CD4-positive, alpha-beta T cell treated with Interleukin-15 for 1 hour (primary cell): ENCODE measurements at regions not wholly inside any gene's neighbourhood (a gene's known extent, or its start where the extent isn't known, plus 50 kb on each side); places are given as distances from the start of the nearest gene placed in this dataset.
"Not testable (repeated sequence)": the region's sequence is repeated elsewhere in the genome, so short reads cannot be mapped to it uniquely, and the experiment has no call there.

Experiments
- DNase-seq: peaks from one replicate; pipeline ENCODE4 v3.0.0-alpha.2; 2020

- not testable (repeated sequence) for DNase-seq
Measured at GRCh38 chr5:20759459-20759858, 771.5 kb upstream of the CDH18 start.

- not testable (repeated sequence) for DNase-seq
Measured at GRCh38 chr5:20752179-20752578, 764.2 kb upstream of the CDH18 start.

DNA sequence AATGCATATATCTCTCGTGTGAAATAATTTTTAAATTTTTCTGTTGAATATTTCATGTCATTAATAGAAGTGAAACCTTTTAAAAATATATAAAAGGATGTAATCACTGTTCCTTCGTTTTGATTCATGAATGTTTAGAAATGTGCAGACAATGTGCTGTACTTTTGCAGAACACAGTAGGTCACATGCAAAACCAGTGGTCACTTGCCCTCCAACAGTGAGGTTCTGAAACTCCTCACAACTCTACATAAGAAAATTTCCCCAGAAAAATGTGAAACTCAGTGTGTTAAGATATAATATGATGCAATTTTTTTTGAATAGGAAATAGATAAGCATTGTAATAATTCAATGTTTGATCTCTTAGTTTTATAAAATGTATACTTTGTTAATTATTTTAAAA is 747.7 kb upstream of the CDH18 start:
- DNase-seq: not testable (repeated sequence)

DNA sequence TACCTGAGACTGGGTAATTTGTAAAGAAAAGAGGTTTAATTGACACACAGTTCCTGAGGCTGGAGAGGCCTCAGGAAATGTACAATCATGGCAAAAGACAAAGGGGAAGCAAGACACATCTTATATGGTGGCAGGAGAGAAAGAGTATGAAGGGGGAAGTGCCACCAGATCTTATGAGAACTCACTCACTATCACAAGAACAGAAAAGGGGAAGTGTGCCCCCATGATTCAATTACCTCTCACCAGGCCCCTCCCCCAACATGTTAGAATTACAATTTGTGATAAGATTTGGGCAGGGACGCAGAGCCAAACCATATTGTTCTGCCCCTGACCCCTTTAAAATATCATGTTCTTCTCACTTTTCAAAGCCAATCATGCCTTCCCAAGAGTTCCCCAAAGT is 744.2 kb upstream of the CDH18 start:
- DNase-seq: not testable (repeated sequence)

DNA sequence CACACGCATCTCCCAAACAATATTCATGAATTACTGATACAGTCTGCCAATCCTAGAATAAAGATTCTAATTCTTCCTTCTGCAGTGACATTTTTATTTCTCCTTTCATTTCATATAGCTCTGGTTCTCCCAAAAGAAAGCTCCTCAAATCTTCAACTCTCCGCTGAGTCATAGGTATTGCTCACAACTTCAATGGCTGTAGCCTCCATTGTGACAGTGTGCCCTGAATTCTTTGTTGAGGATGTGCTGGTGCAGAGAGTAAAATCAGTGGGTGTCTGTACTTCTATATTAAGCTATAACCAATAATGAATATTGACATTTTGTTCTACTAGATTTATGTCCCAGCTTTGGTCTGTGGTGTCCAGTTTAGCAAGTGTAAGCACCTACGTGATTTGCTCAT is 733.3 kb upstream of the CDH18 start:
- DNase-seq: not testable (repeated sequence)

DNA sequence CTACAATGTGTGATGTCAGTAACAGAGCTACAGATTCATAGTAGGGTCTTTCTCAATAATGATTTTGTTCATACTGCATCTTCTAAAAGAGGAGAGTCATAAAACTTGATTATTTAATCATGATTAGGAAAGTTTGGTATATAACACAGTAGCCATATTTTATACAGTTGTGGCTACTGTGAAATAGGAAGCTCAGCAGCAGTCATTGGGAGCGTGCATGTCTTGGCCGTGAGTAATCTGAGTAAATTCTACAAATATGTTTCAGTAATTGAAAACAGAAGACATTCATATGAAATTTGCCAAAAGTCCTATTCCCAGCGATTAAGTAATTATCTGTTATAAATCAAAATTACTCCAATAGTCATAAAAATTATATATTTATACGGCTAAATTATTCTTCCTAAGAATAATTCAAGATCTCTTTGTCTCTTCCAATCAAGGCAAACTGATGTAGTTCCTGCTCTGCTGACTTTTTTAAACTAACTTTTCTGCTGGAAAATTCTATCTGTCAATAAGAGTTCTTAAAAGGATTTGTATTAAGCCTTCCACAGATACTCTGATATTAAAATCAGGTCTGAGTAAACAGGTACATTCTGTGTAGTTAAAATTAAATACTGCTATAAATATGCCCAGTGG is 723.6 kb upstream of the CDH18 start:
- DNase-seq: not testable (repeated sequence)

DNA sequence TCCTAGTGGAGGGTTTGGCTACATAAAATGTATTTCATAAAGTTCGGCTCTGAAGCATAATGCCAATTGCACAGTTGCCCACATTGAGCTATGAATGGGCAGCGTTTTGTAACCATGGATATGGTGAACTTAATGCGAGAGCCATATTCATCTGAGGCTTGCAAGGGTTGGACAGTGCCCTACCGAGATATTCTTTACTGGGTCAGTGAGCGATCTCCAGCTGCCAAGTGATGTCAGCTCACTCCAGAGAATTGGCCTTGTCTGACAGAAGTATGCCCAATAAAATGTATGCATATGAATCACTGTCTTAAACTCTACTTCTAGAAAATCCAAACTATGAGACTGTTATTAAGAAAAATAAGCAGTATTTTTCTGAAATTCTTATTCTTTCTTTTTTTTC is 719.6 kb upstream of the CDH18 start:
- not testable (repeated sequence) for DNase-seq

DNA sequence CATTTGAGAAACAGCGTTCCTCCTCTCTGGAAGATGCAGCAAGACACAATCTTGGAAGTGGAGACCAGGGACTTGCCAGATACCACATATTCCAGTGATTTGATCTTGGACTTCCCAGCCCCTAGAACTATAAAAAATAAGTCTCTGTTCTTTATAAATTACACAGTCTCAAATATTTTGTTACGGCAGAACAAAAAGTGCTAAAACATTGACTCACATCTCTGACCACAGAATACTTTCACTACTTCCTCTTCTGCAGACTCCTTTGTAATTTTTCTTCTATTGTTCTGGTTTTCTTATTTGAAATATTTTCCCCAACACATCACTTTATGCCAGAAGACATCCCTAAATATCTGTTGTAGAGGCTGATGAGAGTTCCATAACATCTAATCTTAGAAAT is 706.1 kb upstream of the CDH18 start:
- DNase-seq: no peak

GRCh38 chr5:20692913-20693312 is 704.9 kb upstream of the CDH18 start:
- DNase-seq: no peak

GRCh38 chr5:20683241-20683940 is 695.4 kb upstream of the CDH18 start:
- no peak for DNase-seq

DNA sequence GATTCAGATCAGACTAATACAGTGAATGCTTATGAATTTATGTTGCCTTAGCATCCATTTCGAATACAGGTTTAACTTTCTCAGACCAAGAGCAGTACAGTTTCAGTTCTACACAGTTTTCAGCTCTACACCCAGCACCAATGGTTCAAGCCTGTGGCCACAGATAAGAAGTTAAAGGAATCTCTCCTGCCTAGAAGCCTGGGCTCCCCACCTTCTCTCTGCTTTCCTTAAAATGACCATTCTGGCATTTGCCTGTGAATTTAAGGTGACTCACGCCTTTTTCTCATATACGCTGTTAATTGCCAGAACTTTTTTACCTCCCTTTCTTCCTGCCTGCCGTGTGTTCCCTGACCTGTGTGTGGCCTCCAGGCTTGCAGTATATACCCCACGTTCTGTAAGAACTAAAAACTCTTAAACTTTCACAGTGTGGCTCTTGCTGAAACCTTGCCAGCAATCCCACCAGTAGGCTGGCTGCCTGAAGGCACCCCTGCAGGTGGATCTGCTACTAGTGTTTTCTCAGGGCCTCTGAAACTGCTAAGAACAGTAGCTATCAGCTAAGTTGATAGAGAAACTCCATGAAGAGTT is 692.8 kb upstream of the CDH18 start:
- DNase-seq: no peak

- no peak for DNase-seq
Measured at GRCh38 chr5:20678814-20679298, 690.9 kb upstream of the CDH18 start.

DNA sequence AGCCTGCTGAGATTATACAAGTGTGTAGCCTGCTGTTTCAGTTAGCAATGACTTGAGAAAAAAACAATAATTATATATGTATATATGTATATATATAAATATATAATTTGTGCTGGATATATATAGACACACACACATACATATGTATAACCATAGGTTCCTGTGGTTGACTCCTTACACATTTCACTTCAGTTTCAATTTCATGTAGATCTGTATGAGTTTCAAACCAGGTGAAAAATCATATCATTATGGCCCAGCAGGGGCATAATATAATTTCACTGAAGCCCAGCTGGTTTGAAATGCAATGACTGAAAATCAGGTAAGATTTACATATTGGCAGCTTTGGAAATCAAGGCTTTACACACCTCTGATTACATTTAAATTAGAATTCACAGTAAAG is 690.4 kb upstream of the CDH18 start:
- DNase-seq: no peak

GRCh38 chr5:20660588-20660987 is 672.6 kb upstream of the CDH18 start:
- no peak for DNase-seq

DNA sequence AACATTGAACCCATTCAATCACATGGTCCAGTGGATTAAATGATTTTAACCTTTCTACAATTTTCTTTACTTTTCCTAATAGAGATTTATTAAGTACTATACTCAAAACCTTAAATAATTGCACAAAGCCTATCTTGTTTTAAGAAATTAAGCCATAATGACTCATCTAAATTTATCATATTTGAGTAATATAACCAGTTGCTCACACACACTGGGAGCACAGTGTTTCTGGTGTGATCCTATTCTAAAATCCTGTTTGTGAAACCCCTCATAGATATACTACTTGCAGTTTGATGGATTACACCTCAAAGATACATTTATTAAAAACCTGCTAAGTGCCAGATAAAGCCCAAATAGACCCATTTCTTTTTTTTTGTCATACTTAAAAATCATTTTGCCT is 668.3 kb upstream of the CDH18 start:
- no peak for DNase-seq

- no peak for DNase-seq
Measured at GRCh38 chr5:20655211-20655610, 667.2 kb upstream of the CDH18 start.

DNA sequence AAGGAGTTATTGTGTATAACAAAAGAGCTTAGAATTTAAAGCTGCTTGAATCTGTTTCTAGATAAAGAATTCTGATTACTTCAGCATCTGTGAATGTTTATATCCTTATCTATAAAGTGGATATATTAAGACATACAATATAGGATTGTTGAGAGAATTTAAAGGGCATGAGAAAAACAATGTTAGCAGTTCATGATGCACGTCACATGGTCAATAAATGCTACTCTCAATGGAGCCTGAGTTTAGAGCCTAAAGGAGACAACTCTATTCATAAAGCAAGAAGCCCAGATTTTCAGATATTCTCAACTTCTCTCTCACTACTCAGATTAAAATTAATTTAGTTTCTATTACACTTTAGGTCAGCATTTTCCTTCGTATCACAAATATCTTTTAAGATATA is 666.7 kb upstream of the CDH18 start:
- DNase-seq: no peak

DNA sequence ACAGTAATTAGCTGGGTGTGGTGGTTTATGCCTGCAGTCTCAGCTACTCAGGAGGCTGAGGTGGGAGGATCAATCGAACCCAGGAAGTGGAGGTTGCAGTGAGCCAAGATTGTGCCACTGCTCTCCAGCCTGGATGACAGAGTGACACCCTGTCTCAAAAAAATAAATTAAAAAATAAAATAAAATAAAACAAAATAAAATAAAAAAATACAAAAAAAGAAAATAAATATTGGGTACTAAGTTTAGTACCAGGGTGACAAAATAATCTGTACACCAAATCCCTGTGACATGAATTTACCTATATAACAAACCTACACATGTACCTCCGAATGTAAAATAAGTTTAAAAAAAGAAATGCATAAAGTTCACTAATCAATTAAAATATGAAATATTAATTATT is 666.0 kb upstream of the CDH18 start:
- no peak for DNase-seq

GRCh38 chr5:20649966-20650365 is 662.0 kb upstream of the CDH18 start:
- DNase-seq: no peak

- no peak for DNase-seq
Measured at GRCh38 chr5:20648981-20649380, 661.0 kb upstream of the CDH18 start.

DNA sequence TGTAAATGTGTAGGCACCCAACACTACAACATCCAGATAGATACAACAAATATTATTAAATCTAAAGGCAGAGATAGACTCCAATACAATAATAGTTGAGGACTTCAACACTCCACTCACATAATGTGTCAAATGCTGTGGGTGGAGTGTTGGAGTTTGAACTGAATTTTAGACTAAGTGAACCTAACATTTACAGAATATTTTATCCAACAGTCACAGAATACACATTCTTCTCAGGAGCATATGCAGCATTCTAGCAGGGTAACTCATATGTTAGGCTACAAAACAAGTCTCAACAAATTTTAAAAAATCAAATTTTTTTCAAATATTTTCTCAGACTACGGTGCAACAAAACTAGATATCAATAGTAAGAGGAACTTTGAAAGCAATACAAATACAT is 648.7 kb upstream of the CDH18 start:
- no peak for DNase-seq

DNA sequence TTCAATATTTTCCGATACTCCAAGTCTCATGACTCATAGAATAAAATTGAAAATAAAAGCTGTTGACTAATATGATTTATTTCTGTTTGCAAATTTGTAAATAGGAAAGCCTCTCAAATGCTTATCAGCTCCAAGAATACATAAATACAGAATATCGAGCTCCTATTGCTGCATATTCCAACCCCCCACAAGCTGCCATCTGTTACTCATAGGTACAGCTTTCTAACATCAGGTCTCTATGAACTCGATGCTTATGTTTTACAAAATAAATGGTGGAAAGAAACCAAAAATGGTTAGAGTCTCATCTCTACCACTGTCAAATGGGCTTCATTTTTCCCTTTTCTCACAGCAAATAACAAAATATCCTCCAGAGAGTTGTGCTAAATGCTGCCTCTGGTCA is 631.6 kb upstream of the CDH18 start:
- DNase-seq: no peak

- DNase-seq: no peak
Measured at GRCh38 chr5:20618340-20618739, 630.3 kb upstream of the CDH18 start.

- DNase-seq: no peak
Measured at GRCh38 chr5:20617841-20618240, 629.8 kb upstream of the CDH18 start.
